GM19372 (cell line): ENCODE measurements at regions not wholly inside any gene's neighbourhood (a gene's known extent, or its start where the extent isn't known, plus 50 kb on each side); places are given as distances from the start of the nearest gene placed in this dataset.

Experiments used
- ATAC-seq: cut with Tn5 transposase; IDR thresholded peaks from one replicate; pipeline ENCODE4 v1.9.1; 2021; ENCODE audit warnings: mild to moderate bottlenecking, low read depth, moderate library complexity; ENCODE audit not compliant: unreplicated experiment

DNA sequence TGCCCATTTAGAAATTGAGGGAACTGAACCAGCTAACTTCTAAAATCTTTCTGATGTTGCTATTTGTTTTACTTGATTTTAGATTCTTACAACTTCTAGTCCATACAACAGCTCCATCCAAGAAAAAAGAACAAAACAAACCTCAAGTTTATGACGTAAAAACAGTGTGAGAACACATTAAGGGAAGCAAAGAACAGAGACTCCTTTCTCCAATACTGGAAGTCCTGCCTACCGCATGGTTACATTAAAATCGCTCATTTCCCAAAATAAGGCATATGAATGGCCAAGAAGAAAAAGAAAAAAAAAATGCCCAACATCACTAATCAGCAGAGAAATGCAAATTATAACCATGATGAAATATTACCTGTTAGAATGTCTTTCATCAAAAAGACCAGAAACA lies 110.0 kb downstream of the TRIB2 start:
- ATAC-seq, result no peak

DNA sequence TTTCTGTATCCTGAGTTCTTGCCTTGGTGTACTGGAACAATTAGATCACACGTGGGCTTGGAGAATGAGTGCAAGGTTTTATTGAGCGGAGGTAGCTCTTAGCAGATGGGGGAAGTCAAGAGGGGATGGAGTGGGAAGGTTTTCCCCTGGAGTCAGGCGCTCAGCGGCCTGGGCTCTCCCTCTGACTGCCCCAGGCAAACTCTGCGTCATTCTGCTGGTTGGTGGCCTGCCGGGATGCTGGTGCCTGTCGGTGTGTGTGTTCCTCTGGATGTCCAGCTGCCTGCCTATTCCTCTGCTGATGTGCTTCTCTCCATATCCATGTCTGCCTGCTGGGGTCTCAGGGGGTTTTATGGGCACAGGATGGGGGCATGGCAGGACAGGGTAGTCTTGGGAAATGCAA lies 111.0 kb downstream of the TRIB2 start:
- no peak for ATAC-seq

DNA sequence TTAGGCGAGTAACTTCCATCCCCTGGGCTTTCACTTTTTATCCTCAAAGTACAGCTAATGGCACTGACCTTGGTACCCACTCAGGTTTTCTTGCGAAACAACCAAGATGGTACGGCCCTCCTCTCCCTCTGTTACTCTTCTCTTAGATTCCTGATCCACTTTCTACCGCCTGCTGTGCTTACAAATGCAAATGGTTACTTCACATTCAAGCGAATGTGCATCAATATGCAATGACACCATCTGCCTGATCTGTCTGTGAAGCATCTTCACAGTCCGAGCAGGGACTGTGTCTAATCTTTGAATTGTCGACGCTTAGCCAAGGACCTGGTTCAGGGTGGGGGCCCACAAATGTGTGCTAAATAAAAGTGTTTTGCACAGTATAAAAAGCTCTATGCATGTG lies 112.2 kb downstream of the TRIB2 start:
- no peak for ATAC-seq

DNA sequence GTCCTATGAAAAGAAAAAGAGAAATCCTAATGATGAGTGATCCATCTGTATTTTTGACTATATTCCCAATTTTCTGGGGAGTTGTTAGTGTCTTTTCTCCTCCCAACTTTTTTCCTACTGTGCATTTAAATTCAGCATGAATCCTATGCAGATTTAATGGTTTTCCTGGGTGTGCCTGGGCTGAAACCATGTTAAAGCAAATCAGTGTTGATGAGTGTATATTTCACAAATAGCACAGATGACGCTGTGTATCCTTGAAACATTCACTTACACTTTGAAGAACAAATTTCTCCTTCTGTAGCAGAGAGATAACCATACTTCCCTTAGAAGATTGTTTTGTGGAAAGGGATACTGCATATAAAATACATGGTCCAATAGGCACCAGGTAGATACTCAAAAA lies 114.3 kb downstream of the TRIB2 start:
- no peak for ATAC-seq

DNA sequence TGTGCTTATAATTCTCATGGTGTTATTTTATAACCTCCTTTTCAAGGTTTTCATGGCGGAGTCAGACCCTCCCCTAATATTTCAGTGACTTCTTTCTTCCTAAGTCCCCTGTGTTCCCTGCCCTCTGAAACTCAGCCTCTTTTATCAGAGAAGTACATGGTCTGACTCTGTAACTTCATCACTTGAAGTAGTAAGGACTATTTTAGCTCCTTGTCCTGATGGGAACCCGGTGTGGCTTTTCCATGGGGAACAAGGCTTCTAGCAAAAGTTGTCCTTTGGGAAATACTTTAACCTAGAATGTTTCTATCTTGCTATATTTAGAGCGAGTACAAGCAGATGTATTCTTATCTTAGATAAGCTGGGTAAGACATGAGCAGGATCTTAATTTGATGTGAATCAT lies 117.5 kb downstream of the TRIB2 start:
- ATAC-seq, result no peak

DNA sequence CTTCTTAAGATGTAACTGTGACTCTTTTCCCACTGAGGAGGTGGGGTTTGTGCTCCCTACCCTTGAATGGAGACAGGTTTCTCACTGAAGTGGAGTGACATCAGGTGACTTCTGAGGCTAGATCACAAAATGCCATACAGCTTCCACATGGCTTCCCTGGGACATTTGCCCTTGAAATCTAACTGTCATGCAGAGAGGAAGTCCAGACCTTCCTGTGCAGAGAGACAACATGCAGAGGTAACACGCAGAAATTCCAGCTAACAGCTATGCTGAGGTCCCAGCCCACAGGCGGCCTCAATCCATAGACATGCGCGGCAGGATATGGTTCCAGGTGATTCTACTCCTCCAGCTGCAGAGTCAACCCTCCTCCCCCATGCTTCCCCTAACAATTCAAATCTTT lies 119.0 kb downstream of the TRIB2 start:
- no peak for ATAC-seq

DNA sequence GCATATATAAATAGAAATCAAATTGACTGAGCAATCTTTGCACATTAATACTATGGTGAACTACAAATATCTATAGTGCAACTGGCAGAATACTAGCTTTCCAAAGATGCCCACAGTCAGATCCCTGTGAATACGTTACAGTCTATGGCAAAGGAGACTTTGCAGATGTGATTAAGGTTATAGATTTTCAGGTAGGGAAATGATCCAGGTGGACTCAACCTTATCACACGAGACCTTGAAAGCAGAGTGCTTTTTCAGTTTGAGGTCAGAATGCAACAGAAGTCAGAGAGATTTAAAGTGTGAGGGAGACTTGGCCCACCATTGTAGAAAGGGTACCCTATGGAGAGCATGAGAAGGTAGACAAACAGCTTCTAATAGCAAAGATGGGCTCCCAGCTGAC lies 122.6 kb downstream of the TRIB2 start:
- no peak for ATAC-seq

DNA sequence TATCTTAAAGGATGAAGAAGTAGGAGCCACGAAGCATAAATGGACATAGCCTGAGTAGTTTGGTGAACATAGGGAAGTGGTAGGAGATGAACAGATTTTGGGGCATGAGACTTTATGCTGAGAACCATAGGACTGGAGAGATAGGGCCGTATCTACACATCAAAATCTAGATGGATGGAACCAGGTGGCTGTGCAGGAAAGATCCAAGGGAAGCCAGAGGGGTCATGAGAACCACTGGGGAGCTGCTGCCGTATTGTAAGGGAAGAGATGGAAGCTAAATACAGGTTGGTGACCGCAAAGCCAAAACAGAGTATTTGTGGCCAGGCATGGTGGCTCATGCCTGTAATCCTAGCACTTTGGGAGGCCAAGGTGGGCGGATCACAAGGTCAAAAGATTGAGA lies 124.3 kb downstream of the TRIB2 start:
- no peak for ATAC-seq

DNA sequence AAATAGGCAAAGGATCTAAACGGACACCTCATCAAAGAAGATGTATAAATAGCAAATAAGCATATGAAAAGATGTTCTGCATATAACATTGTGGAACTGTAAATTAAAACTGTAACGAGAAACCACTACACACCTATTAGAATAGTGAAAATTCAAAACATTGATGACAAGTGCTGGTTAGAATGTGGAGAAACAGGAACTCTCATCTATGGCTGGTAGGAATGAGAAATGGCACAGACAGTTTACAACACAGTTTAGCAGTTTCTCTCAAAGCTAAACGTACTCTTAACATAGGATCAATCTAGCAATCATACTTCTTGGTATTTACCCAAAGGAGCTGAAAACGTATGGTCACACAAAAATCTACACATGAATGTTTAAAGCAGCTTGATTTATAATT lies 126.2 kb downstream of the TRIB2 start:
- ATAC-seq, result no peak

DNA sequence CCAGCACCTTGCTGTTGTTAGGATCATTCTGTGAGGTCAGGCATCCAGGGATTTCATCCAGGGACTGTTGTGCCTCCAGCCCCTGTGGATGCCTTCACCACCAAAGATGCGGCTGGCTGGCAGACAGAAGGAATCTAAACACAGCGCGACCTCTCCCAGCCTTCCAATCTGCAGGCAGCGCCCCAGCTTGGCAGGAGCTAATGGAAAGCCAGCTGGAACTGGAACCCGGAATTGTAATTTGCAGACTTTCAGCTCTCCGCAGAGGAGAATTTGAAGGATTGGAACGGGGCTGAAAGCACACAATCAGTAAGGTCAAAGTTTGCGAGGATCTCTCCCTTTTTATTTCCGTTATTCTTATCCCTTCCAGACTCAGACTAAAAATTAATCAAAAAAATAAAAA lies 127.8 kb downstream of the TRIB2 start:
- ATAC-seq, result no peak

DNA sequence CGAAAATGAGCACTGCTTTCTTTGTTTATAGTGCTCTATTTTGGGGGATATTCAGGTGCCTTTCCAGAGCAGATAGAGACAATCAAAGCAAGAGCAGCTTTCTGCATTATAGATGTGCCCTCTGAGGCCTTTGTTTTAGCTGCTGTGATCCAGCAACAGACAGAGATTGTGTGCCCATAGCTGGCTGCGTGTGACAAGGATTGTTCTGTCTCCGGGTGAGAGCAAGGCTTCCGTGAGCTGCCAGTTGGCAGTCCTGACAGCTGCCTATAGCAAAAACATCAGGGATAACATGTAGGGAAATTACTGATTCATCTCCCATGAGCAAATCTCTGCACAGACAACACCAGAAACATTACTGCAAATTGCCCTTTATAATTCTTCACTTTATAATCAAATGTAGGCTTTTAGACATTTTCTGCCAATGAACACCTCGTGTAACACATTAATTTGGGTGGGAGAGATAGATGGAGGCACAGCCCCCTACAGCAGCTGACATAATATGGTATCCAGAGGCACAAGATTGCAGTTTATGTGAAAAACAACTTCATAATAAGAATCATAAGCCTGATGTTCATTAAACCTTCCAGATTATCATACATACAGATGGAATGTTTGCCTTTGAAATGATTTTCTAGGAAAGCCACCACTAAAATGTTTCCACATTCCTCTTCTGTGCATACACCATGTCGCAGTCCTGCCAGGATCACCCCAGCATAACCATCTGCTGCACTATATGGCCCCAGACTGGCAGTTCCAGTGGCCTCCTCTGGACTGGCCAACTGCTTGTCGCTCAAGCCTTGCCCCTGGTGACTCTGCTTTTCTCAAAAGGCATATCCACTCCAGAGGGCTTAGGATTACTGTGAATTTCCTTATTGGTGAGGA lies 131.2 kb downstream of the TRIB2 start:
- ATAC-seq, result no peak

DNA sequence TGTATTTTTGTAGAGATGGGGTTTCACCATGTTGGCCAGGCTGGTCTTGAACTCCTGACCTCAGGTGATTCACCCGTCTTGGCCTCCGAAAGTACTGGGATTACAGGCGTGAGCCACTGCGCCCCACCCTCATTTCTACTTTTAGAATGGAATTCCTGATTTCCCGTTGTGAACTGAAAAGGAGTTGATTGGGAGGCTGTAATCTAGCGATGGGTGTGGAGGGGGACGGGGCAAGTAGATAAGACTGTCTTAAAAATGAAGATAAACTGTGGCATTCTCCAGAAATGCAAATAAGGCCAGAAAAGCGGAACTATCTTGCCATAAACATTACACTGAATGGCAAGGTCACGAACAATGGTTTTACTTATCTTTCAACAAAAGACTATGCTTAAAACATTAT lies 135.4 kb downstream of the TRIB2 start:
- ATAC-seq, result no peak

DNA sequence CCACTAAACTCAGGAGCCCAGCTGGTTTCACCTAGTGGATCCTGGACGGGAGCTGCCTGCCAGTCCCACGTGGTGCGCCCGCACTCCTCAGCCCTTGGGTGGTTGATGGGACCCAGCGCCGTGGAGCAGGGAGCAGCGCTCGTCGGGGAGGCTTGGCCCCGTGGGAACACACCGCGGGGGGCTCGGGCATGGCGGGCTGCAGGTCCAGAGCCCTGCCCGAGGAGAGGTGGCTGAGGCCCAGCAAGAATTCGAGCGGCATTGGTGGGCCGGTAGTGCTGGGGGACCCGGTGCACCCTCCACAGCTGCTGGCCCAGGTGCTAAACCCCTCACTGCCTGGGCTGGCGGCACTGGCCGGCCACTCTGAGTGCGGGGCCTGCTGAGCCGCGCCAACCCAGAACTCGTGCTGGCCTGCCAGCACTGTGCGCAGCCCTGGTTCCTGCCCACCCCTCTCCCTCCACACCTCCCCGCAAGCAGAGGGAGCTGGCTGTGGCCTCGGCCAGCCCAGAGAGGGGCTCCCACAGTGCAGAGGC lies 137.3 kb downstream of the TRIB2 start:
- no peak for ATAC-seq

DNA sequence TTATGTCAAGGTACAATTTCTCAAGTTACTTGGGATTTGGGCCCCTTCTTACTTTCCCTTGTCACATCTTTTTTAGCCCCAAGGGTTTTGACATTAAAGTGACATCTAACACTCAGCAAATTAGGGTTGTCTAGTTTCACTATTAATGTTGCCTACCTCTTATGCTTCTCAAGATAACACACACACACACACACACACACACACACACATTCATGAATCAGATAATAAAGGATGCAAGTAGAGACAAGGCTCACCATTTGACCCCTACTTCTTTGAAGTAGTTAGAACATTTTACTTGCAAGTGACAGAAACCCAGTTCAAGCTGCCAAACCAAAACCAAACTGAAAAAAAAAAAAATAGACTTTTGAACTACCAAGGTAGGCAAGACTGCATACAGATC lies 138.8 kb downstream of the TRIB2 start:
- no peak for ATAC-seq

DNA sequence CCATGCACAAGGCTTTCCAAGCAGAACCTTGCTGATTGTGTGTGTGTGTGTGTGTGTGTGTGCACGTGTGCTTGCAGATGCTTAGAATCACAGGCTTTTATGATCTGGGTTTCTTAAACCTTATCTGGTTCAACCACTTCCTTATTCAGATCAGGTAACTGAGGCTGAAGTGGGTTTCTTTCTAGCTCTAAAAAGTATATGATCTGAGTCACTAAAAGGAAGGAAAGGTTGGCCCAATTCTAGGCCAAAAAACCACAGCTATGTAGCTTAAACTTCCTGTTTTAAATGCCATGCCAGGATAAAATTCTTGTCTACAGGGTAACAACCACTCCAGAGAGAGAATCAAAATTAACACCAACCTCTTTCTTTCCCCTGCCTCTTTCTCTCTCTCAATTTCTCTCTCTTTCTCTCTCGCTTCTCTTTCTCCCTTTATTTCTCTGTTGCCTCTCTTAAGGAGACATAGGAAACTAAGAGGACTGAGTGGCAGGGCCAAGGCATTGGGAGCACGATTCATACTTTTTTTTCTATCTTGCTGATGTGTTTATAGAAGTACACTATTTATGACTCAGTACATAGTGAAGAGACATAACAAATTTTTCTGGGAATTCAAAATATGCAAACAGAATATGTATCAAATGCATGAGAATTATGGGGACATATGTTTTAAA lies 140.3 kb downstream of the TRIB2 start:
- no peak for ATAC-seq

DNA sequence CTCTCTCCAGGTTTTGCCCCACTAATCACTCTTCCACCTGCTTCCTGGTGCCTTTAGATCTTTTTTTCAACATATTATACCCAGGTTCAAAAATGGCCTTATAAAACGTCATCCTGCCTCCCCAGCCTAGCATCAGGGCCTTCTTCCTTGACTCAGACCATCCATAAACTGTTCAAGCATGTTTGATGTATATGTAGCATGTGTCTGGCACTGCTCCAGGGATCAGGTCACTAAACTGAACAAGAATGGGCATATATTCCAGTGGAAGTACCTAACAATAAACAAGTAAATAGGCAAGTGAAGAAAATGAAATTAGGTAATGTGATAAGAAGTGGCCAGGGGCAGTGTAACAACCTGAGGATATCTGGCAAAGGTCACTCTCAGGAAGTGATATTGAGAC lies 141.2 kb downstream of the TRIB2 start:
- no peak for ATAC-seq

DNA sequence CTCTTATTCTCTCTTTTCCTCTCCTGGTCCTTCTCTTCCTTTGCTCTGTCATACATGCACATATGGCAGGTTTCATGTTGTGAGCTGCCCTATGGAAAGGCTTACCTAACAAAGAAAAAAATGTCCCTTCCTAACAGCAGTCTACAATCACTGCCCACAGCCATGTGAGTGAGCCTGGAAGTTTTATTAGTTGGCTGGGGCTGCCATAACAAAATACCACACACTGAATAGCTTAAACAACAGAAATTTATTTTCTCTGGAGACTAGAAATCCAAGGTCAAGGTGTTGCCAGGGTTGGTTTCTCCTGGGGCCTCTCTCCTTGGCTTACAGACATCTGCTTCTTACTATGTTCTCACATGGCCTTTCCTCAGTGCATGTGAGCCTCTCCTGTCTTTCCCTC lies 142.1 kb downstream of the TRIB2 start:
- ATAC-seq, result no peak

DNA sequence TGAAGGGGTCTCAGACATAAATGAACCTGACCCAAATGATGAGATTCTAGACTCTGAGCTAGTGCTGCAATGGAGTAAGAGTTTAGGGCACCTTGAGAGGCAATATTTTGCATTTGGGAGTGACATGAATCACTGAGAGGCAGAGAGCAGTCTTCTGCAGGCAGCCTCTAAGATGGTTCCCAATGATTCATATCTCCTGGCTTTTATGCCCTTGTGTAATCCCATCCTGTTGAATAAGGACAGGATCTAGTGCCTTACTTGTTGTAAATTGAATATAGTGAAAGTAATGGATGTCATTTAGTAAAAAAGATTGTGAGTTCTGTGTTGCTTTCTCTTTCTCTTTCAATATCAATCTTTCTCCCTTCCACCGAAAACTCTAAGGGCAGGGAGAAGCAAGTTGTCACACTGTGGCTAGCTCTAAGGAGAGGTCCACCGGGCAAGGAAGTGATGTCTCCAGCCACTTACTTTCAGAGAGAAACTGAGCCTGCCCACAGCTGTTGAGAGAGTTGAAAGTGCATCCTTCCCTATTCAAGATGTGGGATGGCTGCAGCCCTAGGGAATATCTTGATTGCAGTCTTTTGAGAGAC lies 144.7 kb downstream of the TRIB2 start:
- ATAC-seq, result no peak

DNA sequence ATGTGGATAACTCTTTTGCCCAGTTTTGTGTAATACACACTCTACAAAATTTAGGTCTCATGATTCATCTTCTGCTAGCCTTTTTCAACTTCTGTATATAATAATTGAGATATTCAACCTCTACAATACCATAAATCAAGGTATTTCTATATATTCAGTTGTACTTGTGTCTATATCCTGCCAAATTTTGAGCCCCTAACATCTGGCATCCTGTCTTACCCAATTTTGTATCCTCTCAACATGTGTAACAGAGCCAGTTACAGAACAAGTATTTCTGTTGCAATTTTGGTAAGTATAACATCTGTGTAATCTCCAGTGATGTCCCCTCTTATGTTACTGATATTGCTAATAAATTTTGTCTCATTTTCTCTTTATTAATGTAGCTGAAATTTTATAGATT lies 145.8 kb downstream of the TRIB2 start:
- ATAC-seq, result no peak

DNA sequence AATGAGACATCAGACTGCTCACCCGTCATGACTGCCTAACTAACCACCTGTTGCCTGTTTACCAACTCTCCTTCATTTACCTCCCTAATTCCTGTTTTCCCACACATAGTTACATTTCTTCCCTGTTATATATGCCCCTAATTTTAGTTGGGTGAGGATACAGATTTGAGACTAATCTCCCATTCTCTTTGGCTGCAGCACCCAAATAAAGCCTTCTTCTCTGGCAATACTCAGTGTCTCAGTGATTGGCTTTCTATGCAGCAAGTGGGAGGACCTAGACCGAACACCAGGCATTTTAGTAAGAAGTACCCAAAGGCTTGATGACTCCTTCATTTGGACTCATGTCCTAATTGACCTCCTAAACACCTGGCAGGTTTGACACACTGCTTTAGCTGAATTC lies 147.2 kb downstream of the TRIB2 start:
- ATAC-seq, result no peak

DNA sequence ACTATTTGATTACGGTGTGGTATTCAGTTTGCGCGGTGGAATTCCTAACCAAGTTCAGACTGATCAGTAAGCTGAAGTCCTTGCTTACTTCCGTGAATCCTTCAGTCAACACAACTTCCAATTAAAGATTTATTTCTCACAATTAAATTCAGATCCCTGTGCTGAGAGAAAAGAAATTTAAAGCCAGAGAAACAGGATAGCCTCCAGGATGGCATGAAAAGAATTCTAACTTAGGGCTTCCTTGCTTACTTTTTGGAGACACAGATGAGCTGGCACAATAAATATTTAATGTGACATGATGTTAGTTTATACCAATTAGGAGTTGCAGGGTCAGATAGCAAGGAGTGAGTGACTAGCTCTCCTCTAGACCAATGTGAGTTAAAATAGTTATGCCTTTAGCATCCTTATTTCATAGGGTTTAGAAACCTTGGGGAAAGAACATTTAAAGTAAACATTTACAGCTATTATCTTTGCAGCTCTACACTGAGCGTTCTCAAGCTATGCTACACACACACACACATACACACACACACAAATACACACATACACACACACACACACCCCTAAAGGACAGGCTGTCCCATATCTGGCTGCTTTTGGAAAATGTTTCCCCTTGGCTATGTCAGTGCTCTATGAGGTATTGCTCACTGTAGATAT lies 151.0 kb downstream of the TRIB2 start:
- no peak for ATAC-seq
